ENCODE measurements at regions not wholly inside any gene's neighbourhood (a gene's known extent, or its start where the extent isn't known, plus 50 kb on each side); places are given as distances from the start of the nearest gene placed in this dataset.

- Histone ChIP-seq H3K27me3 (no peaks in the 10 kb centered on the region), H3K4me3 (replicated peaks in 1 of 3) (no peak overlapping the region), H3K27ac (peak overlapping the region in 1 of 3 donors; percentile 17), H3K9me3 (no peaks in the 10 kb centered on the region), H3K4me1 (peaks cover 0 to 14% of the 10 kb centered on the region in 2 donors), H3K36me3 (no peaks in the 10 kb centered on the region)
- 87 to 89% methylated on average over 10 to 11 of the region's 14 CpGs for whole genome bisulfite sequencing, 2 donors
- DNase-seq = no peak
- intact Hi-C loops (cut with DNase I) = no loop called here
- TF ChIP-seq CTCF (IDR thresholded peaks at IDR 0.05) (no peak), POLR2A (IDR thresholded peaks at IDR 0.05) (no peak)
These were observed 80.4 kb downstream of the PITPNM2 start for GRCh38 chr12:123070267-123071081.

GRCh38 chr12:123069436-123070266 is 81.2 kb downstream of the PITPNM2 start:
- Histone ChIP-seq H3K36me3 (no peaks in the 10 kb centered on the region), H3K9me3 (no peaks in the 10 kb centered on the region), H3K27me3 (no peaks in the 10 kb centered on the region), H3K4me3 (replicated peaks in 1 of 3) (no peak overlapping the region), H3K27ac (no peak overlapping the region), H3K4me1 (peaks cover 5 to 22% of the 10 kb centered on the region in 2 donors)
- 85 to 89% methylated on average over 9 of the region's 12 CpGs for WGBS, 2 donors
- intact Hi-C loops (cut with DNase I) = no loop called here
- no peak for TF ChIP-seq POLR2A (IDR thresholded peaks at IDR 0.05)
- no peak for TF ChIP-seq CTCF (IDR thresholded peaks at IDR 0.05)
- DNase-seq = no peak

GRCh38 chr12:123067654-123068053 is 83.2 kb downstream of the PITPNM2 start:
- intact Hi-C loops (cut with DNase I) = no loop called here
- DNase-seq = no peak
- H3K4me3 ChIP-seq (replicated peaks in 1 of 3) = no peak overlapping the region
- WGBS, 2 donors = 80 to 100% methylated on average over 1 to 5 of the region's 5 CpGs
- H3K36me3 ChIP-seq = no peaks in the 10 kb centered on the region
- H3K9me3 ChIP-seq = no peaks in the 10 kb centered on the region
- no peaks in the 10 kb centered on the region for H3K27me3 ChIP-seq
- TF ChIP-seq CTCF (IDR thresholded peaks at IDR 0.05) = no peak
- TF ChIP-seq POLR2A (IDR thresholded peaks at IDR 0.05) = no peak
- H3K4me1 ChIP-seq = peaks cover 20 to 42% of the 10 kb centered on the region in 2 donors
- no peak overlapping the region for H3K27ac ChIP-seq

- intact Hi-C loops (cut with DNase I) = no loop called here
- Histone ChIP-seq H3K27me3 (no peaks in the 10 kb centered on the region), H3K9me3 (no peaks in the 10 kb centered on the region), H3K4me1 (peaks cover 20 to 46% of the 10 kb centered on the region in 2 donors), H3K27ac (no peak overlapping the region), H3K36me3 (no peaks in the 10 kb centered on the region), H3K4me3 (replicated peaks in 1 of 3) (no peak overlapping the region)
- no peak for DNase-seq
- WGBS, 2 donors = no CpG with 5 or more reads among the region's 1 CpG
- TF ChIP-seq POLR2A (IDR thresholded peaks at IDR 0.05) (no peak), CTCF (IDR thresholded peaks at IDR 0.05) (no peak)
These were observed 84.5 kb downstream of the PITPNM2 start for GRCh38 chr12:123066384-123066710.
